Putamen (tissue), 1 donor: ENCODE measurements at regions not wholly inside any gene's neighbourhood (a gene's known extent, or its start where the extent isn't known, plus 50 kb on each side); places are given as distances from the start of the nearest gene placed in this dataset.
A peak's percentile ranks its signal among the peaks of the same experiment; 100 is the strongest.

Experiments used
- DNase-seq: peaks from one replicate; pipeline ENCODE4 v3.0.0-alpha.2; 2016; ENCODE audit warnings: low spot score

DNA sequence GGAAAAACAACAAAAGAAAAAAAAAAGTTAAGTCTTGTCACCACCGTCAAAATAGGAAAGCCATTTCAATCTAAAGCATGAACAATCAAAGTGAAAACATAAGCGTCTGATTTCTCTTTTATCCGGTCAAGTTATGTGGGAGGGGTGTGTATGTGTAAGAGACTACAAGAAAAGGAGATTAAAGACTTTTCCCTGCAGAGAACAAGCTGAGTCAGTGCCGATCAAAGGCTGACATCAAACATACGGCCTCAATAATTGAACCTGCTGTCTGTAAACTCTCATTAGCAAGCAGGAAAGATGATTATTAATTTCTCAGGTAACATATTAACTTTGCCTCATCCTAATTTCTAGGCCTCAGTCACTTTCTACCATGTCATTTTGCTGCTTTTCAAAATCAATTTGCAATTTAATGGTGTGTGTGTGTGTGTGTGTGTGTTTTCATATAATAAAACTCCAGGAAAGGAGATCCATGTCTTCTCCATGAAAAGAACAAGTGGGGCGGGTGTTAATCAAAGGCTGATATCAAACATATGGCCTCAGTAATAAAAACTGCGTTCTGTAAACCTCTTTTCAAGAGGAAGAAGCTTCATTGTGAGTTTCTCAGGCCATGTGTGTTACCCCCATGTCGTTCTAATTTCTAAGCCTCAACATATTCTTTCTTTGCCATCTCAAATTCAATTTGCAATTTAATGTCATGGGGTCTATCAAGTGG, 649.1 kb upstream of the SORCS1 start:
- DNase-seq, result no peak

DNA sequence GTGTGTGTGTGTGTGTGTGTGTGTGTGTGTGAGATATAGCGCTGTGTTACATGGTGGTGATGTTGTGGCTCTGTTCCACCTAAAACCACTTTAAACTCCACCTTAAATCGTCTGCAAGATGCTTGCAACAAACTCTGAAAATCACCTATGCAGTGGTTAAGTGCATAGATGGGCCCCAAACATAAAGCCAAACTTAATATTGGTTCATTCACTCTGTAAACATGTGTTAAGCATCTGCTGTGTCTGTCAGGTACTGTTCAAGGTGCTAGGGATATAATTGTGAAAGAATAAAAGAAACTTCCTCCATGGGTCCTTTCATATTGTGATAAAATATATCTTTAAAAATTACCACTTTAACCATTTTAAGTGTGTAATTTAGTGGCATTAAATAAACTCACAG, 645.4 kb upstream of the SORCS1 start:
- DNase-seq, result no peak

- no peak for DNase-seq
Measured at GRCh38 chr10:107807836-107808235, 643.3 kb upstream of the SORCS1 start.

DNA sequence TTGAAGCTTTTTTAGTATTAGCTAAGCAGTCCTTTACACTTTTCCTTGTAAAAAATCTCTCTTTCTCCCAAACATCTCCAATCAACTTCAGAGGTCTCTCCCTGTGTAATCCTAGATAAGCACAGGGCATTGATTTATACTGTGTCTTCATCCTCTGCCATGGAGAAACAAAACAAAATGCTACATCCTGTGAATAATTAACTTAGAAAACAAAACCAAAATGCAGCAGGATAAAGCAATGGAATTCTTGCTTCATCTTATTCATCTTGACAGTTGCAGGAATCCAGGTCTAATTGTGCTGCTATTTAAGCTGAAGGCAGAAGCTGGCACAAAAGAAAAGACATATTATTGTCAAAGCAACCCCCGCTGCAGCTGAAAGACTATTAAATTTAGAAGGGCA, 641.5 kb upstream of the SORCS1 start:
- peak; percentile 23 for DNase-seq

DNA sequence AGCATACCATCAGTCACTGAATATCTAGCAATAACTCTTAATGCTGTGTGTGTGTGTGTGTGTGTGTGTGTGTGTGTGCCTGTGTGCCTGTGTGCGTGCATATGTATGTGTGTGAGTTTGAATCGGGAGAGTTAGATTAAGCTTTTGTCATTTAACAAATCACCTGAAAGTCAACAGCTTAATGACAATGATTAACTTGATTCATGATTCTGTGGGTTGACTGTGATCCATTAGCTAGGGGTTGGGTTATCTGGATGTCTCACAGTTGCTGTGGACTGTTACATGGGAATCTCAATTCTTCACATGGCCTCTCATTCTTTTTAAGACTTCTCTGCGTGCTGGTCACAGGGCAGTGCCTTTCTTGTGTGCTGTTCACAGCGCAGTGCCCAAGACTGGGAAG, 639.0 kb upstream of the SORCS1 start:
- no peak for DNase-seq

DNA sequence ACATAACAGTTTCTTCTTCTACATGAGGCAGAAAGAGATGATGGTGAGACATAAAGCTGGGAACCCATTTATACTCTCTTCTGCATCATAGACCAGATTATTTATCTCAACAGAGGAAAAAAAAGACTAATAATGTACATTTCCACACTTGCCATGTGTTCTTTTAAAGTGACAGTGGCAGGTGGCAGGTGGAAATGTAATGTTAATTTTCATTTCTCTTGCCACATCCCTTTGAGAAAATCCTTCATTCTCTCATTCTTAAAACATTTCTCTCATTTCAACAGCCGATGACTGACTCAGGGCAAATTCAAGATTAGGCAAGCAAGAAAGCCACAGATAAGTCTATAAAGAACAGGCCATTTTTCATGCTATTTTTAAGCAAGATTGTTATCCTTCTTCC, 635.6 kb upstream of the SORCS1 start:
- DNase-seq, result no peak

- no peak for DNase-seq
Measured at GRCh38 chr10:107790271-107790670, 625.8 kb upstream of the SORCS1 start.

- DNase-seq, result no peak
Measured at GRCh38 chr10:107771066-107771465, 606.6 kb upstream of the SORCS1 start.

DNA sequence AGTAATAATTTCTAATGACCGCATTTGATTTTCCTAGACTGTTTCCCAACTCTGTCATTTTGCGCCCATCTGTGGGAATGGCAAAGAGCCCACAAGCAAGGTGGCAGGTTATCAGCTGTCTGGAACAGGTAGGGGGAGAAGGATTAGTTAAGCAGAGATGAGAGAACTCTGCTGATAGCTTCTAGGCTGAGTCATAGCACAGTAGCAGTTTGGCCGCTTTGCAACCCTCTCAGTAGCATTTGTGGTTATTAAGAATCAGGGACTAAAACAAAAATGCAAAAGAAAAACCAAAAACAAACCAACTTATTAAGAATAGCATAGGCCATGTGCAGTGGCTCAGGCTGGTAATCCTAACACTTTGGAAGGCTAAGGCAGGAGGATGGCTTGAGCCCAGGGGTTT, 602.7 kb upstream of the SORCS1 start:
- no peak for DNase-seq

DNA sequence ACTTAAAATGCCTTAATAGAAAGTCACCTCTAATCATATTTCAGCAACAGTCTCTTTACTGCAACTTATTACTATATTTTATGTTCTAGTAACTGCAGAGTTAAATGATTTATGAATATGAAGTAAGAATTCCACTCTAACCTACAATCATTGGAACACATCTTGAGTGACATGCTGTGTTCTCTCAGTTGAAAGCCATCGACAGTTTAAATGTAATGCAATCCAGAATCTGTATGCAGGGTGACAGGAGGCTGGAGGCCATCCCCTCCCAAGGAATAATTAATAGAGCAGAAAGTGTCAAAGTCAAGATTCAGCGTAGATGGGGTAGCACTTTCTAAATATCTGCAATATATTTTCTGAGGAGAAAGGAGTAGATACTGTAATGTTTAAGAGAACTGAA, 590.3 kb upstream of the SORCS1 start:
- DNase-seq, result no peak

DNA sequence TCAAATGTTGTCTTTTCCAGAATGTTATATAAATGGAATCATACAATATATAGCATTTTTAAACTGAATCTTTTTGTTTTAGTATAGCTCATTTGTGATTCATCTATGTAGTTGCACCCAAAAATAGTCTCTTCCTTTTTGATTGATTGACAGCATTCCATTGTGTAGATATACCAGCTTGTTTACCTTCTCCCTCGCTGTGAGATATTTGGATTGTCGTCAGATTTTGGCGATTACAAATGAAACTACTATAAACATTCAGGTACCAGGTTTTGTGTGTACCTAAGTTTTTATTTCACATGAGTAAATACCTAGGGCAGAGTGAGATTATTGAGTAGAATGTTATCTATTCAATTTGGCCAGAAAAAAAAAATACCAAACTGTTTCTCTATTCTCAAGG, 584.7 kb upstream of the SORCS1 start:
- no peak for DNase-seq

DNA sequence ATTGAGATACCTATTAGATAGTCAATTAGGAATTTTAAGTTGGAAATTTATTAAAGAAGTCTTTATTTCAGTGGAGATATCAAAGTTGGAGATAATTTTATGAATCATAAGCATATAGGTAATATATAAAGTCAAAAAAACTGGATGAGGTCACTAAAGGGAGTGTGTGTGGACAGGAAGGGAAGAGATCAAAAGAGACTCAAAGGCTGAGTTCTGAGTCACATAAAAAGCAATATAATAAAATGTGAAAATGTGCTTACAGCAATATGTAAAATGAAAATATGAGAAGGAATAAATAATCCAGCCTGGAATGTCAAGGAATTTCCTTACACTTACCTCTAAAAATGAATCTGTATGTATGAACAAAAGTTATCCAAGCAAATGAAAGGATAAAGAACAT, 583.3 kb upstream of the SORCS1 start:
- DNase-seq, result no peak

DNA sequence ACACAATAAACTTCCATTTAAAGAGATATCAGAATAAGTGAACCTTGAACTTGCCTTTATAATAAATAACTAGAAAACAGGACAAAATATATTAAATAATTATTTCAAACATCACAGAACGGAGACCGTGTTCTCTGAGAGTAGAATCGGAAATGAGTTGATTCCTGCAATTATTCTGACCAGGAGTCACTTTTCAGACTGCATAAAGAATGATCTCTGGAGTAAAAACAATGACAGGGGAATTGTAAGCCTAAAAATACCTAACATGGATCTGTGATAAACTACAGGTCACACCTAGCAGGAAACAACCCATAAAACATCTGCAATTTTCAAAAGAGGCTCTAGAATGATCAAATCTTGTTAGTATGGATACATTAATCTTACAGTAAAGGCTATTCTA, 577.5 kb upstream of the SORCS1 start:
- DNase-seq, result no peak

GRCh38 chr10:107740962-107741690, 576.6 kb upstream of the SORCS1 start:
- DNase-seq, result no peak

DNA sequence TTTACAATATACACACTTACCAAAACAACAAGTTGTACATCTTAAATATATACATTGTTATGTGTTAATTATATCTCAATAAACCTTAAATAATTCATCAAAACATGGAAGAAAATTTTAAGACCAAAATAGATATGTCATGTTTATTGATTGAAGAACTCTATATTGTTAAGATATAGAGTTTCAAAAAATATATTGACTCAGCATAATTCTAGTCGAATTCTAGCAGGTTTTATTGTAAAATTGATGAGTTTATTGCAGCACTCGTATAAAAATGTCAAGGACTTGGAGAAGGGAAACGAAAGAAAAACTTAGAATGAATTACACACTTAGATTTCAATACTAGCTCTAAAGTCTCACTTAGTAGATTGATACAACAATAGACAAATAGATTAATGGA, 575.4 kb upstream of the SORCS1 start:
- DNase-seq, result no peak

- DNase-seq, result no peak
Measured at GRCh38 chr10:107733328-107734130, 569.0 kb upstream of the SORCS1 start.

DNA sequence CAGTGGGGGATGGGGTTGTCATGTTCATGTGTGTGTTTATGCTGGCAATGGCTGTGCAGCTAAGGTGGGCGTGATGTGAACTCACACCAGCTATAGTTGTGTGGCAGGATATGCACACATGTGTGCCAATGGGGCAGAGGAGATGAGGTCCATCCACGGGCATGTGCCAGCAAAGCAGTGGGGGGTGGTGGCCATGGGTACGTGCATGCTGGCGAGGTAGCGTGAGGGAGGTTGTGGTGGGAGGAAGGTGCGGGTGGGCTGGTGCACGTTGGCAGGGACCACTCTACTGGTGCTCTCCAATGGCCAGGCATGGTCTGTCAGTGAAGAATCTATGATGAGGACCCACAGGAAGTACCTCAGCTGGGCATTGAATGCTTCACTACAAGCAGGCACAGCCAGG, 567.5 kb upstream of the SORCS1 start:
- no peak for DNase-seq

DNA sequence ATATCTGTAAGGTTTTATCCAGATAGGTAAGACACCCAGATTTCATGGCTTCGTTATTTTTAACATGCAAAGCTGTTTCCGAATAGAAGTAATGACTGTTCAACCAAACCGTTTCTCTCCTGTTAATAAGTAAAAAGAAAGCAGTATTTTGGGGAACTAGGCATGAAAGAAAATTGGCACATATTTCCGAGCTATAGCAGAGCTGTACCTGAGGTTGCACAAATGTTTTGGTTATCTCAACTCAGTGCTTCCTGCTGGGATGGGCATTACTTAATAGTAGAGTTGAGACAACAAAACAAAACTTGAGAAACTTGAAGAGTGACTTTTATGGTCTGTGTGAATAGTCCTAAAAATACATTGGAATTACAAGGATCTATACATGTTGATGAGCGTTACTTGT, 564.3 kb upstream of the SORCS1 start:
- no peak for DNase-seq

DNA sequence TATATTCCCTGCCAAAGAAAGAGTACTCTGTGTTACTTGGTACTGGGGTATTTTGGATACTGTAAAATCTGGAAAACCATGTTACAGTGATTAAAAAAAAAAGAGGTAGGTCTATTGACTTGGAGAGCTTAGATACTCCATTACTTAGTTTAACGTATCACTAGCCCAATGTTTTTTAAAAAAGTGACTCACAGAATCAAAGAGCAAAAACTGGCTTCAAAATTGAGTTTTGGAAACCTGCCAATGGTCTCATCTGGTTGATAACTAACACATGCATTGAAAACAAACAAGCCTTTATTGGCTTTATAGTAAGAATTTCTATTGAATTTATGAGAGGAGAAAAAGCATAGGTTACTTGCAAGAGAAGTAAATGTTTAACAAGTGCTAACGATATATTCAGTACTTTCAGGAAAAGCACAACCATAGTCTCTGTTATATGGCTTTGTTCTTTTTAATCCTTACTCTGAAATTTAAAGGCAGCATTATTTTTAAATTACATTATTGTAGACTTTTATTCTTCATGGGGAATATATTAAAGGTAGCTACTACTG, 563.3 kb upstream of the SORCS1 start:
- DNase-seq, result no peak

GRCh38 chr10:107718864-107719263, 554.4 kb upstream of the SORCS1 start:
- DNase-seq, result no peak

GRCh38 chr10:107717046-107717445, 552.5 kb upstream of the SORCS1 start:
- DNase-seq, result no peak

- DNase-seq, result no peak
Measured at GRCh38 chr10:107715565-107715964, 551.1 kb upstream of the SORCS1 start.

DNA sequence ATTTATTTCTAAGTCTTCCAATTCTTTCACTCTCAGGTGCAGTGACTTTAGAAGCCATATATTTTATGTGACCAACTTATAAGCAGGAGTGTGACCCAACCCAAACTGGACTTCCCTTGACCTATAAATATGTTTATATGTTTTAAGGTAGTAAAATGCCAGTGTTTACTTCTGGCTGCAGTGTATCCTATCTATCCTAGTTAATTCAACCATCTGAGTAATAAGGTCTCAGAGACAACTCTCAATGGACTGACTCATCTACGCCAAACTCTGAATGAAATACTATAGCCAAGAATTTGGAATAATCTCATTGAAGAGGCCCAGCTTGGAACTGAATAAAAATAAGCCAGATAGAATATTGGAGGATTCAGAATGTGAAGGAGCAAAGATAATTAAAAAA, 544.5 kb upstream of the SORCS1 start:
- no peak for DNase-seq
